HCT116 (cell line): ENCODE measurements at regions not wholly inside any gene's neighbourhood (a gene's known extent, or its start where the extent isn't known, plus 50 kb on each side); places are given as distances from the start of the nearest gene placed in this dataset.

Experiments used
- ATAC-seq: fragments of 200-7000 bp; cut with Tn5 transposase; 2 replicates; pipeline ENCODE4 v1.9.1; 2020; ENCODE audit warnings: mild to moderate bottlenecking, moderate library complexity
- BruUV-seq: library from RNA; stranded (reverse); fragments of 400-500 nt; replicated peaks from 2 replicates; lab custom pipeline; 2021; lab: Mats Ljungman, UMichigan
- CTCF ChIA-PET: fragments of 300-600 bp; sonication (Branson Sonifier 250); formaldehyde crosslinking; loops from one replicate; lab custom pipeline; 2021; ENCODE audit warnings: antibody characterized with exemption; lab: Charles Lee
- POLR2A ChIA-PET: fragments of 300-600, 350-600 bp; sonication (Branson Sonifier 250); formaldehyde crosslinking; loops from one replicate; lab custom pipeline; 2021; ENCODE audit warnings: antibody characterized with exemption; lab: Charles Lee
- RAD21 ChIA-PET, 2 experiments: fragments of 300-600 bp; sonication (Branson Sonifier 250); formaldehyde crosslinking; loops; one replicate each; lab custom pipeline; 2023; ENCODE audit warnings: low total read pairs in 2 of 2; ENCODE audit not compliant: uncharacterized antibody in 2 of 2, unreplicated experiment in 2 of 2, low non-redundant PET in 1 of 2; lab: Charles Lee
- DNase-seq: peaks from one replicate; pipeline ENCODE4 v3.0.0-alpha.2; 2010; ENCODE audit warnings: low read depth, low spot score
- H2AFZ ChIP-seq: fragments of 200-600 bp; shearing (Covaris generic), sonication (generic); 2 replicates; pipeline ENCODE4 v1.6.1; 2017; ENCODE audit warnings: low read depth, mixed run types, mixed read lengths, antibody characterized with exemption, low read length; ENCODE audit not compliant: poor library complexity, severe bottlenecking
- H3K27ac ChIP-seq: 2 replicates; pipeline ENCODE4 v1.5.1; 2012; ENCODE audit warnings: low read depth, low read length
- H3K27me3 ChIP-seq: fragments of 200-600 bp; sonication (generic); 2 replicates; pipeline ENCODE4 v1.6.1; 2016; ENCODE audit warnings: mixed run types, low read length, mixed read lengths; ENCODE audit not compliant: insufficient read depth
- H3K36me3 ChIP-seq, 2 experiments: fragments of 200-500 bp in 1 of 2; fragments of 200-600 bp in 1 of 2; sonication (Bioruptor generic) in 1 of 2; sonication (generic) in 1 of 2; 2 replicates each; pipeline versions ENCODE4 v1.5.1 to v1.6.1; 2014 to 2016; ENCODE audit warnings: low read length in 2 of 2, inconsistent platforms in 1 of 2, mixed read lengths in 1 of 2, mixed run types in 1 of 2; ENCODE audit not compliant: insufficient read depth in 2 of 2, control insufficient read depth in 1 of 2
- H3K4me1 ChIP-seq, 2 experiments: fragments of 200-600 bp in 1 of 2; sonication (generic) in 1 of 2; 2 replicates each; pipeline versions ENCODE4 v1.5.1 to v1.6.1; 2012 to 2017; ENCODE audit warnings: low read length in 2 of 2, inconsistent platforms in 1 of 2, mild to moderate bottlenecking in 1 of 2, mixed read lengths in 1 of 2, mixed run types in 1 of 2, moderate library complexity in 1 of 2; ENCODE audit not compliant: insufficient read depth in 2 of 2, control insufficient read depth in 1 of 2
- H3K4me2 ChIP-seq: fragments of 200-600 bp; sonication (generic); 2 replicates; pipeline ENCODE4 v1.6.1; 2017; ENCODE audit warnings: mixed run types, low read length, mixed read lengths
- H3K4me3 ChIP-seq, 2 experiments: fragments of 200-600 bp in 1 of 2; sonication (generic) in 1 of 2; replicated peaks in 1 of 2; 2 replicates each; pipeline ENCODE4 v1.5.1; 2011 to 2016; ENCODE audit warnings: low read length in 2 of 2, control low read depth in 1 of 2, low read depth in 1 of 2, mild to moderate bottlenecking in 1 of 2, mixed read lengths in 1 of 2, mixed run types in 1 of 2
- H3K79me2 ChIP-seq: fragments of 200-600 bp; sonication (generic); 2 replicates; pipeline ENCODE4 v1.6.1; 2017; ENCODE audit warnings: mild to moderate bottlenecking, mixed run types, low read length, moderate library complexity, mixed read lengths; ENCODE audit not compliant: insufficient read depth
- H3K9ac ChIP-seq: fragments of 200-600 bp; sonication (generic); 2 replicates; pipeline ENCODE4 v1.6.1; 2016; ENCODE audit warnings: low read length, mixed read lengths
- H3K9me2 ChIP-seq: fragments of 200-600 bp; sonication (generic), shearing (Covaris generic); 2 replicates; pipeline ENCODE4 v1.6.1; 2017; ENCODE audit warnings: mixed run types, mild to moderate bottlenecking, moderate library complexity; ENCODE audit not compliant: insufficient read depth
- H3K9me3 ChIP-seq, 2 experiments: fragments of 200-500 bp in 1 of 2; fragments of 200-600 bp in 1 of 2; sonication (Bioruptor generic) in 1 of 2; sonication (generic) in 1 of 2; 2 replicates each; pipeline ENCODE4 v1.6.1; 2014 to 2017; ENCODE audit warnings: low read length in 2 of 2, mixed read lengths in 2 of 2, inconsistent platforms in 1 of 2, low read depth in 1 of 2, mild to moderate bottlenecking in 1 of 2, mixed run types in 1 of 2, moderate library complexity in 1 of 2; ENCODE audit not compliant: control insufficient read depth in 1 of 2, insufficient read depth in 1 of 2
- H4K20me1 ChIP-seq: fragments of 200-600 bp; sonication (generic), shearing (Covaris generic); 2 replicates; pipeline ENCODE4 v1.6.1; 2017; ENCODE audit warnings: mixed run types, mild to moderate bottlenecking, moderate library complexity; ENCODE audit not compliant: insufficient read depth
- CBX3 ChIP-seq: IDR thresholded peaks from 2 replicates; pipeline ENCODE4 v1.6.1; 2012; ENCODE audit warnings: low read depth
- CTCF ChIP-seq, 3 experiments: fragments of 200-600 bp in 1 of 3; sonication (generic) in 1 of 3; IDR thresholded peaks in 2 of 3; conservative IDR thresholded peaks in 1 of 3; 2 replicates each; pipeline ENCODE4 v1.5.1; 2012 to 2017; ENCODE audit warnings: low read depth in 2 of 3, low read length in 2 of 3, antibody characterized with exemption in 1 of 3, borderline replicate concordance in 1 of 3, control low read depth in 1 of 3, mild to moderate bottlenecking in 1 of 3, mixed read lengths in 1 of 3, mixed run types in 1 of 3, moderate library complexity in 1 of 3; ENCODE audit not compliant: insufficient read depth in 1 of 3
- ELF1 ChIP-seq: IDR thresholded peaks from 2 replicates; pipeline ENCODE4 v1.6.1; 2012; ENCODE audit warnings: low read depth, borderline replicate concordance
- EZH2 ChIP-seq: fragments of 200-600 bp; sonication (generic); IDR thresholded peaks from 2 replicates; pipeline ENCODE4 v1.6.1; 2017; ENCODE audit warnings: antibody characterized with exemption, mixed run types
- FOSL1 ChIP-seq: IDR thresholded peaks from 2 replicates; pipeline ENCODE4 v1.6.1; 2012; ENCODE audit warnings: low read depth
- JUND ChIP-seq: IDR thresholded peaks from 2 replicates; pipeline ENCODE4 v1.6.1; 2012
- POLR2A ChIP-seq: IDR thresholded peaks from 2 replicates; pipeline ENCODE4 v1.7.0; 2011; ENCODE audit warnings: borderline replicate concordance; ENCODE audit not compliant: insufficient read depth, insufficient read length; ENCODE audit errors: extremely low read depth
- SP1 ChIP-seq: IDR thresholded peaks from 2 replicates; pipeline ENCODE4 v1.6.1; 2012; ENCODE audit warnings: low read depth
- SRF ChIP-seq: IDR thresholded peaks from 2 replicates; pipeline ENCODE4 v1.6.1; 2012; ENCODE audit warnings: low read depth
- YY1 ChIP-seq: IDR thresholded peaks from 2 replicates; pipeline ENCODE4 v1.6.1; 2011; ENCODE audit warnings: low read length, low read depth, moderate library complexity, mild to moderate bottlenecking; ENCODE audit not compliant: insufficient replicate concordance; ENCODE audit errors: extremely low read depth
- ZFX ChIP-seq: fragments of 450-650 bp; IDR thresholded peaks from 2 replicates; pipeline ENCODE4 v1.6.1; 2017
- intact Hi-C: fragments of 100-400 bp; cut with micrococcal nuclease; formaldehyde crosslinking; loops from 2 replicates; pipeline ENCODE4 v1.10.0; 2022
- TF ChIP-seq, protein P1 (sequence below): IDR thresholded peaks from 2 replicates; pipeline ENCODE4 v1.6.1; 2012

DNA sequence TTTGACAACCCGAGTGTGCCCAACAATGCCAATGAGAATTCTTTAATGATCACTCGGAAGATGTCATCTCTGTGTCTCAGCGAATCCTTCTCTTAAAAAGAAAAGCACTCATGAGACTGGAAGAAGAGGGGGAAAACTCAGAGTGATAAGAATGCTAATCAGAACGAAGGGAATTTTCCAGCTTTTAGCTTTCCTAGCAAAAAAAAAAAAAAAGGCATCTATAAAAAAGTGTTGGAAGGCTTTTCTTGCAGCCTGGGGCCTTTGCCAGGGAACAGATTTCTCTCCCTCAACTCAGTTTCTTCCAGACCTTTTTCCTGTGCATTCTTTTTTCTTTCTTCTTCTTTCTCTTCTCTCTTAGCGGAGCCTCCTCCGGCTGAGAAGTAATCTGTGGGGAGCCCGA lies 80.5 kb upstream of the NEO1 start:
- no peak overlapping the region for H3K4me3 ChIP-seq
- ChIA-PET CTCF (no interaction called here), RAD21 (no interaction called here), POLR2A (no interaction called here)
- H3K4me2 ChIP-seq = no peak overlapping the region
- H2AFZ ChIP-seq = no peak overlapping the region
- no peaks in the 10 kb centered on the region for H4K20me1 ChIP-seq
- no peak overlapping the region for H3K9ac ChIP-seq
- no peak for DNase-seq
- H3K79me2 ChIP-seq = no peaks in the 10 kb centered on the region
- intact Hi-C loops = no loop called here
- no peak overlapping the region for H3K27ac ChIP-seq
- no peaks in the 10 kb centered on the region for H3K9me3 ChIP-seq
- H3K36me3 ChIP-seq = no peaks in the 10 kb centered on the region
- TF ChIP-seq, protein P1, sequence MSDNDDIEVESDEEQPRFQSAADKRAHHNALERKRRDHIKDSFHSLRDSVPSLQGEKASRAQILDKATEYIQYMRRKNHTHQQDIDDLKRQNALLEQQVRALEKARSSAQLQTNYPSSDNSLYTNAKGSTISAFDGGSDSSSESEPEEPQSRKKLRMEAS = no peak
- TF ChIP-seq CBX3 (no peak), CTCF (IDR thresholded peaks at IDR 0.05 in 2 of 3, conservative IDR thresholded peaks at IDR 0.05 in 1 of 3; ENCODE audit: borderline replicate concordance in 1 of 3, insufficient read depth in 1 of 3, low read depth in 2 of 3, low read length in 2 of 3) (no peak), POLR2A (no peak), EZH2 (no peak), ELF1 (no peak), ZFX (no peak)
- H3K27me3 ChIP-seq = no peaks in the 10 kb centered on the region
- H3K4me1 ChIP-seq = no peaks in the 10 kb centered on the region
- H3K9me2 ChIP-seq = no peaks in the 10 kb centered on the region; the same call in 1 of the 2 replicates
- no TSS peak for BruUV-seq
- ATAC-seq = no peak

- no peaks in the 10 kb centered on the region for H4K20me1 ChIP-seq
- no peaks in the 10 kb centered on the region for H3K79me2 ChIP-seq
- H3K9ac ChIP-seq = no peak overlapping the region
- H3K9me2 ChIP-seq = no peaks in the 10 kb centered on the region; the same call in 1 of the 2 replicates
- H3K36me3 ChIP-seq = no peaks in the 10 kb centered on the region
- no peak overlapping the region for H3K4me2 ChIP-seq
- no peak overlapping the region for H2AFZ ChIP-seq
- no peaks in the 10 kb centered on the region for H3K9me3 ChIP-seq
- H3K4me1 ChIP-seq = no peaks in the 10 kb centered on the region
- ChIA-PET POLR2A (no interaction called here), RAD21 (no interaction called here), CTCF (no interaction called here)
- DNase-seq (no peak), ATAC-seq (no peak)
- H3K4me3 ChIP-seq = no peak overlapping the region
- H3K27ac ChIP-seq = no peak overlapping the region
- intact Hi-C loops = no loop called here
- no peaks in the 10 kb centered on the region for H3K27me3 ChIP-seq
- TF ChIP-seq CBX3 = no peak
- no peak for TF ChIP-seq SP1
- TF ChIP-seq EZH2 = no peak
- TF ChIP-seq SRF = no peak
- no peak for TF ChIP-seq JUND
- TF ChIP-seq YY1 = no peak
- no peak for TF ChIP-seq POLR2A
- no peak for TF ChIP-seq FOSL1
- no TSS peak for BruUV-seq
Observed at GRCh38 chr15:72970933-72971760, 81.1 kb upstream of the NEO1 start.
